ENCODE measurements at regions not wholly inside any gene's neighbourhood (a gene's known extent, or its start where the extent isn't known, plus 50 kb on each side); places are given as distances from the start of the nearest gene placed in this dataset.

- H3K4me1 Mint-ChIP-seq (ENCODE audit: low read depth, unreplicated experiment): peaks cover 20% of the 10 kb centered on the region
- peaks cover 34% of the 10 kb centered on the region for H3K9me3 Mint-ChIP-seq (ENCODE audit: unreplicated experiment)
- Histone ChIP-seq H3K36me3 (ENCODE audit: control insufficient read depth, insufficient read depth, low read length) (no peaks in the 10 kb centered on the region), H3K9me3 (peaks cover 33% of the 10 kb centered on the region), H3K4me3 (ENCODE audit: low read depth, low read length) (no peak overlapping the region), H3K4me1 (peaks cover 12% of the 10 kb centered on the region), H3K27me3 (replicated peaks; ENCODE audit: control insufficient read depth, insufficient read depth, low read length) (no peaks in the 10 kb centered on the region)
- intact Hi-C loops (cut with micrococcal nuclease; ENCODE audit: unreplicated experiment): no loop called here
- TF ChIP-seq, protein P1, sequence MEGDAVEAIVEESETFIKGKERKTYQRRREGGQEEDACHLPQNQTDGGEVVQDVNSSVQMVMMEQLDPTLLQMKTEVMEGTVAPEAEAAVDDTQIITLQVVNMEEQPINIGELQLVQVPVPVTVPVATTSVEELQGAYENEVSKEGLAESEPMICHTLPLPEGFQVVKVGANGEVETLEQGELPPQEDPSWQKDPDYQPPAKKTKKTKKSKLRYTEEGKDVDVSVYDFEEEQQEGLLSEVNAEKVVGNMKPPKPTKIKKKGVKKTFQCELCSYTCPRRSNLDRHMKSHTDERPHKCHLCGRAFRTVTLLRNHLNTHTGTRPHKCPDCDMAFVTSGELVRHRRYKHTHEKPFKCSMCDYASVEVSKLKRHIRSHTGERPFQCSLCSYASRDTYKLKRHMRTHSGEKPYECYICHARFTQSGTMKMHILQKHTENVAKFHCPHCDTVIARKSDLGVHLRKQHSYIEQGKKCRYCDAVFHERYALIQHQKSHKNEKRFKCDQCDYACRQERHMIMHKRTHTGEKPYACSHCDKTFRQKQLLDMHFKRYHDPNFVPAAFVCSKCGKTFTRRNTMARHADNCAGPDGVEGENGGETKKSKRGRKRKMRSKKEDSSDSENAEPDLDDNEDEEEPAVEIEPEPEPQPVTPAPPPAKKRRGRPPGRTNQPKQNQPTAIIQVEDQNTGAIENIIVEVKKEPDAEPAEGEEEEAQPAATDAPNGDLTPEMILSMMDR (IDR thresholded peaks at IDR 0.05; ENCODE audit: insufficient read depth in 1 of 2, low read depth in 1 of 2, low read length in 1 of 2, severe bottlenecking in 1 of 2, unreplicated experiment in 1 of 2): peak in 1 of 2 experiments; percentile 11
- BruUV-seq (replicated peaks): no TSS peak
- DNase-seq: peak in 1 of 2 experiments; percentile 41
- H3K4me3 Mint-ChIP-seq (ENCODE audit: unreplicated experiment): no peak overlapping the region
- ChIA-PET POLR2A (no interaction called here), CTCF (no interaction called here)
- no peaks in the 10 kb centered on the region for H3K27me3 Mint-ChIP-seq (ENCODE audit: insufficient read depth, unreplicated experiment)
- H3K36me3 Mint-ChIP-seq (ENCODE audit: insufficient read depth, unreplicated experiment): peaks cover 25% of the 10 kb centered on the region
- no peak overlapping the region for H3K27ac Mint-ChIP-seq (ENCODE audit: unreplicated experiment)
Observed at GRCh38 chr20:47428851-47429336, 72.4 kb upstream of the ZMYND8 start.

DNA sequence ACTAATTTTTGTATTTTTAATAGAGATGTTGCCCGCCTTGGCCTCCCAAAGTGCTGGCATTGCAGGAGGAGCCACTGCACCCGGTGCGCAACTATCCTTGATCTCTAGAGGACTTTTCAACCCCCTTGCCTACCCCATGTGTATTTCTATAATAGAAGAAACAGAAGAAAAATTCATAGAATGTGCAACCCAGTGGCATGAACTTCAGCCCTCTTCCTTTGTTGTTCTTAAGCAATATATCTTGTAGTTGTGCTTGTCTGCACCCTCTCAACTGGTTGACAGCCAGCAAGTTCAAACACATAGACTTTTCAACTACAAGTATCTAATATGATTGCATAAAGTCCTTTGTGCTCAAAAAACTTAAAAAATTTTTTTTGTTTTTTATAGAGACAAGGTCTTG is 72.3 kb upstream of the NCOA3 start:
- Mint-ChIP-seq H3K27ac (ENCODE audit: unreplicated experiment) (no peak overlapping the region), H3K9me3 (ENCODE audit: unreplicated experiment) (peaks cover 34% of the 10 kb centered on the region), H3K27me3 (ENCODE audit: insufficient read depth, unreplicated experiment) (no peaks in the 10 kb centered on the region), H3K4me1 (ENCODE audit: low read depth, unreplicated experiment) (peaks cover 26% of the 10 kb centered on the region), H3K36me3 (ENCODE audit: insufficient read depth, unreplicated experiment) (peaks cover 25% of the 10 kb centered on the region), H3K4me3 (ENCODE audit: unreplicated experiment) (no peak overlapping the region)
- Histone ChIP-seq H3K27me3 (replicated peaks; ENCODE audit: control insufficient read depth, insufficient read depth, low read length) (no peaks in the 10 kb centered on the region), H3K4me3 (ENCODE audit: low read depth, low read length) (no peak overlapping the region), H3K9me3 (peaks cover 33% of the 10 kb centered on the region), H3K4me1 (peaks cover 17% of the 10 kb centered on the region), H3K36me3 (ENCODE audit: control insufficient read depth, insufficient read depth, low read length) (no peaks in the 10 kb centered on the region)
- ChIA-PET POLR2A (no interaction called here), CTCF (no interaction called here)
- no peak for DNase-seq
- intact Hi-C loops (cut with micrococcal nuclease; ENCODE audit: unreplicated experiment): no loop called here
- no TSS peak for BruUV-seq (replicated peaks)
- TF ChIP-seq, protein P1 (IDR thresholded peaks at IDR 0.05; ENCODE audit: insufficient read depth in 1 of 2, low read depth in 1 of 2, low read length in 1 of 2, severe bottlenecking in 1 of 2, unreplicated experiment in 1 of 2): no peak

GRCh38 chr20:47430862-47431588 is 70.7 kb upstream of the NCOA3 start:
- H3K4me3 Mint-ChIP-seq (ENCODE audit: unreplicated experiment): no peak overlapping the region
- ChIA-PET CTCF (interaction anchor here (0.6 to 1.3 kb wide), 2 partner anchors 24 to 58 kb away, joined by 3 to 4 read pairs; no protein-coding TSS in a partner anchor), POLR2A (interaction anchor here (1.3 kb wide), 1 partner anchor 8 kb away, joined by 3 read pairs; no protein-coding TSS in a partner anchor)
- Histone ChIP-seq H3K36me3 (ENCODE audit: control insufficient read depth, insufficient read depth, low read length) (no peaks in the 10 kb centered on the region), H3K4me1 (peaks cover 21% of the 10 kb centered on the region), H3K9me3 (peaks cover 31% of the 10 kb centered on the region), H3K4me3 (ENCODE audit: low read depth, low read length) (no peak overlapping the region), H3K27me3 (replicated peaks; ENCODE audit: control insufficient read depth, insufficient read depth, low read length) (no peaks in the 10 kb centered on the region)
- peaks cover 26% of the 10 kb centered on the region for H3K4me1 Mint-ChIP-seq (ENCODE audit: low read depth, unreplicated experiment)
- no TSS peak for BruUV-seq (replicated peaks)
- H3K27ac Mint-ChIP-seq (ENCODE audit: unreplicated experiment): no peak overlapping the region
- intact Hi-C loops (cut with micrococcal nuclease; ENCODE audit: unreplicated experiment): no loop called here
- TF ChIP-seq, protein P1 (IDR thresholded peaks at IDR 0.05; ENCODE audit: insufficient read depth in 1 of 2, low read depth in 1 of 2, low read length in 1 of 2, severe bottlenecking in 1 of 2, unreplicated experiment in 1 of 2): no peak
- DNase-seq: no peak
- peaks cover 34% of the 10 kb centered on the region for H3K9me3 Mint-ChIP-seq (ENCODE audit: unreplicated experiment)
- H3K36me3 Mint-ChIP-seq (ENCODE audit: insufficient read depth, unreplicated experiment): peaks cover 25% of the 10 kb centered on the region
- H3K27me3 Mint-ChIP-seq (ENCODE audit: insufficient read depth, unreplicated experiment): no peaks in the 10 kb centered on the region

Measured in Caco-2 (cell line).